ENCODE measurements at regions not wholly inside any gene's neighbourhood (a gene's known extent, or its start where the extent isn't known, plus 50 kb on each side); places are given as distances from the start of the nearest gene placed in this dataset.

DNA sequence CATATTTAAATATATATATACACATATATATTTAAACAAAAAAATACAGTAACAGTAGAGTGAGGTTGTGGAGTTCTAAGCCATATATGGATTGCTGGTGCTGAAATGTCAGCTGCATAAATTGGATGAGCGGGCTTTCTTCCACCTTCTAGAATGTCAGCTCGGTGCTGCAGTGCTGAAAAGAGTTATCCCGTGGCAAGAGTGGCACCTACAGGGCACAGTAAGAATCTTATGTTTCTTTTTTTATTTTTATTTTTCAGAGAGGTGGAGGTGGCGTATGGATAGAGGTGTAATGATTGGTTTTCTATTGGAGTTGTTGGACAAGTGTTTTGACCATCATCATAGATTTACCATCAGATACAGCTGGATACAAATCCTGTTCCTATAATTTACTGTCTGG, 86.2 kb upstream of the DYNC1I1 start:
- Histone ChIP-seq H3K79me2 (ENCODE audit: insufficient read depth, low read length) (no peaks in the 10 kb centered on the region), H3K56ac (ENCODE audit: insufficient read length, low read depth, low read length) (no peak overlapping the region), H3K4me2 (ENCODE audit: insufficient read depth, insufficient read length, low read length) (no peak overlapping the region), H4K20me1 (ENCODE audit: control insufficient read depth, insufficient read depth, insufficient read length) (no peaks in the 10 kb centered on the region), H2BK120ac (ENCODE audit: low read depth, low read length, poor library complexity, severe bottlenecking) (no peak overlapping the region), H2AK5ac (ENCODE audit: insufficient read length, low read length) (no peak overlapping the region), H3K14ac (ENCODE audit: insufficient read depth, low read length) (no peak overlapping the region), H2BK5ac (ENCODE audit: insufficient read length, low read length) (no peak overlapping the region), H3K23me2 (ENCODE audit: insufficient read length, low read depth, low read length, poor library complexity, severe bottlenecking) (no peaks in the 10 kb centered on the region), H2BK15ac (ENCODE audit: low read depth, low read length) (no peak overlapping the region), H4K91ac (ENCODE audit: insufficient read length, low read depth, low read length) (no peak overlapping the region), H2BK20ac (ENCODE audit: low read depth, low read length, poor library complexity, severe bottlenecking) (no peak overlapping the region), H2BK12ac (ENCODE audit: insufficient read length, low read depth, low read length) (no peak overlapping the region), H3K27me3 (ENCODE audit: insufficient read depth, low read length) (no peaks in the 10 kb centered on the region), H2AFZ (ENCODE audit: low read length) (no peak overlapping the region), H3K9me3 (ENCODE audit: control insufficient read depth, low read depth, low read length) (no peaks in the 10 kb centered on the region), H4K5ac (ENCODE audit: insufficient read length, low read depth, low read length) (no peak overlapping the region), H3K9ac (ENCODE audit: extremely low read depth, insufficient read length, low read length) (no peak overlapping the region), H3K18ac (ENCODE audit: insufficient read length, low read depth, low read length) (no peak overlapping the region), H3K23ac (ENCODE audit: insufficient read length, low read depth, low read length) (no peak overlapping the region), H3T11ph (ENCODE audit: low read length) (no peak overlapping the region), H3K4ac (ENCODE audit: low read depth, low read length) (no peak overlapping the region), H3K27ac (ENCODE audit: insufficient read length, low read depth, low read length) (no peak overlapping the region), H3K79me1 (ENCODE audit: insufficient read depth, low read depth, low read length, poor library complexity, severe bottlenecking) (no peaks in the 10 kb centered on the region), H4K8ac (replicated peaks; ENCODE audit: insufficient read length, low read depth, low read length) (no peak overlapping the region), H3K4me1 (ENCODE audit: insufficient read depth, low read length) (no peaks in the 10 kb centered on the region)
- Mint-ChIP-seq H3K27me3 (ENCODE audit: low read depth) (no peaks in the 10 kb centered on the region), H3K9me3 (no peaks in the 10 kb centered on the region), H3K36me3 (ENCODE audit: insufficient read depth in 1 of 3, low read depth in 3 of 3) (no peaks in the 10 kb centered on the region), H3K27ac (no peak overlapping the region), H3K4me1 (no peaks in the 10 kb centered on the region; a peak in 1 of 4 replicates), H3K4me3 (no peak overlapping the region)
- no CpG with 5 or more reads among the region's 4 CpGs for WGBS (ENCODE audit: extremely low coverage, insufficient read length, low lambda C conversion rate)
- DNase-seq: peak; percentile 40
- TF ChIP-seq, protein P1, sequence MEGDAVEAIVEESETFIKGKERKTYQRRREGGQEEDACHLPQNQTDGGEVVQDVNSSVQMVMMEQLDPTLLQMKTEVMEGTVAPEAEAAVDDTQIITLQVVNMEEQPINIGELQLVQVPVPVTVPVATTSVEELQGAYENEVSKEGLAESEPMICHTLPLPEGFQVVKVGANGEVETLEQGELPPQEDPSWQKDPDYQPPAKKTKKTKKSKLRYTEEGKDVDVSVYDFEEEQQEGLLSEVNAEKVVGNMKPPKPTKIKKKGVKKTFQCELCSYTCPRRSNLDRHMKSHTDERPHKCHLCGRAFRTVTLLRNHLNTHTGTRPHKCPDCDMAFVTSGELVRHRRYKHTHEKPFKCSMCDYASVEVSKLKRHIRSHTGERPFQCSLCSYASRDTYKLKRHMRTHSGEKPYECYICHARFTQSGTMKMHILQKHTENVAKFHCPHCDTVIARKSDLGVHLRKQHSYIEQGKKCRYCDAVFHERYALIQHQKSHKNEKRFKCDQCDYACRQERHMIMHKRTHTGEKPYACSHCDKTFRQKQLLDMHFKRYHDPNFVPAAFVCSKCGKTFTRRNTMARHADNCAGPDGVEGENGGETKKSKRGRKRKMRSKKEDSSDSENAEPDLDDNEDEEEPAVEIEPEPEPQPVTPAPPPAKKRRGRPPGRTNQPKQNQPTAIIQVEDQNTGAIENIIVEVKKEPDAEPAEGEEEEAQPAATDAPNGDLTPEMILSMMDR (conservative IDR thresholded peaks at IDR 0.05): peak; percentile 60

Data from H9 (cell line).